Neural crest cell (in vitro differentiated cells): ENCODE measurements at regions not wholly inside any gene's neighbourhood (a gene's known extent, or its start where the extent isn't known, plus 50 kb on each side); places are given as distances from the start of the nearest gene placed in this dataset.

Experiments used
- DNase-seq: peaks from one replicate; pipeline ENCODE4 v3.0.0; 2021; ENCODE audit warnings: low read depth, mixed read lengths, low spot score
- H3K27ac Mint-ChIP-seq: one replicate; pipeline ENCODE4 v1.8.0; 2021; ENCODE audit warnings: mild to moderate bottlenecking, mixed read lengths; ENCODE audit not compliant: unreplicated experiment
- H3K27me3 Mint-ChIP-seq: 2 replicates; pipeline ENCODE4 v1.8.0; 2021; ENCODE audit warnings: low read depth, mild to moderate bottlenecking, mixed read lengths
- H3K36me3 Mint-ChIP-seq: 2 replicates; pipeline ENCODE4 v1.8.0; 2021; ENCODE audit warnings: low read depth, mild to moderate bottlenecking, mixed read lengths
- H3K4me1 Mint-ChIP-seq: 2 replicates; pipeline ENCODE4 v1.8.0; 2021; ENCODE audit warnings: mixed read lengths
- H3K4me3 Mint-ChIP-seq: one replicate; pipeline ENCODE4 v1.8.0; 2021; ENCODE audit warnings: mild to moderate bottlenecking, mixed read lengths
- H3K9me3 Mint-ChIP-seq: 2 replicates; pipeline ENCODE4 v1.8.0; 2021; ENCODE audit warnings: mixed read lengths
- TF ChIP-seq, protein P1 (sequence below): fragments of 200-600 bp; sonication (generic); conservative IDR thresholded peaks from 2 replicates; pipeline ENCODE4 v1.5.0; 2021; ENCODE audit warnings: antibody characterized with exemption, mild to moderate bottlenecking

GRCh38 chr6:142671791-142672190, 273.2 kb downstream of the HIVEP2 start:
- no peak for DNase-seq
- Mint-ChIP-seq H3K9me3 (peaks cover 6% of the 10 kb centered on the region), H3K27me3 (peaks cover 8% of the 10 kb centered on the region), H3K4me3 (no peak overlapping the region), H3K27ac (no peak overlapping the region), H3K36me3 (no peaks in the 10 kb centered on the region), H3K4me1 (peaks cover 14% of the 10 kb centered on the region)
- TF ChIP-seq, protein P1, sequence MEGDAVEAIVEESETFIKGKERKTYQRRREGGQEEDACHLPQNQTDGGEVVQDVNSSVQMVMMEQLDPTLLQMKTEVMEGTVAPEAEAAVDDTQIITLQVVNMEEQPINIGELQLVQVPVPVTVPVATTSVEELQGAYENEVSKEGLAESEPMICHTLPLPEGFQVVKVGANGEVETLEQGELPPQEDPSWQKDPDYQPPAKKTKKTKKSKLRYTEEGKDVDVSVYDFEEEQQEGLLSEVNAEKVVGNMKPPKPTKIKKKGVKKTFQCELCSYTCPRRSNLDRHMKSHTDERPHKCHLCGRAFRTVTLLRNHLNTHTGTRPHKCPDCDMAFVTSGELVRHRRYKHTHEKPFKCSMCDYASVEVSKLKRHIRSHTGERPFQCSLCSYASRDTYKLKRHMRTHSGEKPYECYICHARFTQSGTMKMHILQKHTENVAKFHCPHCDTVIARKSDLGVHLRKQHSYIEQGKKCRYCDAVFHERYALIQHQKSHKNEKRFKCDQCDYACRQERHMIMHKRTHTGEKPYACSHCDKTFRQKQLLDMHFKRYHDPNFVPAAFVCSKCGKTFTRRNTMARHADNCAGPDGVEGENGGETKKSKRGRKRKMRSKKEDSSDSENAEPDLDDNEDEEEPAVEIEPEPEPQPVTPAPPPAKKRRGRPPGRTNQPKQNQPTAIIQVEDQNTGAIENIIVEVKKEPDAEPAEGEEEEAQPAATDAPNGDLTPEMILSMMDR = no peak

- Mint-ChIP-seq H3K4me1 (no peaks in the 10 kb centered on the region), H3K4me3 (no peak overlapping the region), H3K36me3 (no peaks in the 10 kb centered on the region), H3K27ac (no peak overlapping the region), H3K9me3 (no peaks in the 10 kb centered on the region), H3K27me3 (peaks cover 14% of the 10 kb centered on the region)
- no peak for DNase-seq
- TF ChIP-seq, protein P1 = no peak
Observed at GRCh38 chr6:142675517-142675916, 269.5 kb downstream of the HIVEP2 start.

GRCh38 chr6:142676027-142676443, 268.9 kb downstream of the HIVEP2 start:
- H3K36me3 Mint-ChIP-seq = no peaks in the 10 kb centered on the region

GRCh38 chr6:142676647-142677192, 268.3 kb downstream of the HIVEP2 start:
- TF ChIP-seq, protein P1 = no peak
- no peak overlapping the region for H3K4me3 Mint-ChIP-seq
- no peak for DNase-seq
- H3K36me3 Mint-ChIP-seq = no peaks in the 10 kb centered on the region
- no peaks in the 10 kb centered on the region for H3K9me3 Mint-ChIP-seq
- H3K4me1 Mint-ChIP-seq = no peaks in the 10 kb centered on the region
- no peak overlapping the region for H3K27ac Mint-ChIP-seq
- peaks cover 16% of the 10 kb centered on the region for H3K27me3 Mint-ChIP-seq

More at GRCh38 chr6:142676027-142676443, 268.9 kb downstream of the HIVEP2 start:
- TF ChIP-seq, protein P1 = no peak
- Mint-ChIP-seq H3K27ac (no peak overlapping the region), H3K27me3 (peaks cover 15% of the 10 kb centered on the region), H3K4me3 (no peak overlapping the region), H3K9me3 (no peaks in the 10 kb centered on the region), H3K4me1 (no peaks in the 10 kb centered on the region)
- DNase-seq = no peak

DNA sequence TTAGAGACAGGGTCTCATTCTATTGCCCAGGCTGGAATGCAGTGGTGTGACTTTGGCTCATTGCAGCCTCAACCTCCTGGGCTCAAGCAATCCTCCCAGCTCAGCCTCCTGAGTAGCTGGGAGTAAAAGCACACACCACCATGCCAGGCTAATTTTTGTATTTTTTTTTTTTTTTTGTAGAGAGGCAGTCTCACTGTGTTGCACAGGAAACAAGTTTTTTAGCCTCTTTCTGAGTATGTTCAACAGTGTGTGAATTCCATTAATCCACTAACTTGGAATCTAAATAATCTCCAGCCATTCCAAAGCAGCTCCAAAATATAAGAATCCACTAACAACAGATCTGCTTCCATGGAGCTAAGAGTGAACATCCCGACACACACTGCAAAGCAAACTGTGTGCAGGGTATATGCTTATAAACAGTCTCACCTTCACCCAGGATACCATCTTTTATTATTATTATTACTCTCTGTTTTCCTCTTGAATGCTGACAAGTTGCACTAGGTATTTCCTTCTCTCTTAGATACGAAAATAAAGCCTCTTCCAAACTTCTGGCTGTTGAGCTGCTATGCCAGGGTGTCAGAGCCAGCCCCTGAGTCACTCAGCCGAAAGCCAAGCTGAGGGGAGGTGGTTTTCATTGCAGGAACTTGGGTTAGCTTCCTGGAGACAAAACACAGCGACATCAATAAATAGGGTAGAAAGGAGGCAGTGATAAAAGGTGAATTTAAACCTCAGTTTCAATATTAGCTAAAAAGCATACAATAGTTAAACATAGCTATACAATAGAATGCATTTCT, 264.9 kb downstream of the HIVEP2 start:
- TF ChIP-seq, protein P1 = no peak
- H3K27ac Mint-ChIP-seq = no peak overlapping the region
- H3K36me3 Mint-ChIP-seq = no peaks in the 10 kb centered on the region
- no peak for DNase-seq
- H3K9me3 Mint-ChIP-seq = no peaks in the 10 kb centered on the region
- H3K27me3 Mint-ChIP-seq = peaks cover 16% of the 10 kb centered on the region
- no peak overlapping the region for H3K4me3 Mint-ChIP-seq
- H3K4me1 Mint-ChIP-seq = no peaks in the 10 kb centered on the region
